DOHH2 (cell line): ENCODE measurements at regions not wholly inside any gene's neighbourhood (a gene's known extent, or its start where the extent isn't known, plus 50 kb on each side); places are given as distances from the start of the nearest gene placed in this dataset.

ENCODE experiments used
- CTCF ChIP-seq: fragments of 200-600 bp; sonication (generic); IDR thresholded peaks from one replicate; pipeline ENCODE4 v1.5.1; 2014; ENCODE audit warnings: antibody characterized with exemption, mild to moderate bottlenecking, low read depth, low read length; ENCODE audit not compliant: poor library complexity, severe bottlenecking
- EZH2phosphoT487 ChIP-seq: fragments of 200-600 bp; sonication (generic); IDR thresholded peaks from 2 replicates; pipeline ENCODE4 v1.6.1; 2017; ENCODE audit warnings: borderline replicate concordance, mild to moderate bottlenecking, antibody characterized with exemption, low read length, moderate library complexity, mixed read lengths

GRCh38 chr9:118624608-118625007 lies 744.6 kb downstream of the BRINP1 start:
- TF ChIP-seq EZH2phosphoT487 = no peak
- TF ChIP-seq CTCF = no peak
